ENCODE measurements at regions not wholly inside any gene's neighbourhood (a gene's known extent, or its start where the extent isn't known, plus 50 kb on each side); places are given as distances from the start of the nearest gene placed in this dataset.

- DNase-seq (no peak), ATAC-seq (ENCODE audit: low read depth) (no peak)
- intact Hi-C loops (cut with micrococcal nuclease), result no loop called here
- H3K4me1 ChIP-seq (ENCODE audit: control insufficient read depth in 2 of 2, insufficient read depth in 2 of 2, low read length in 2 of 2), result peaks cover 7 to 9% of the 10 kb centered on the region in 2 donors
- H3K4me2 ChIP-seq (replicated peaks; ENCODE audit: low read depth, low read length, poor library complexity, severe bottlenecking), result no peak overlapping the region
- H3K9ac ChIP-seq (ENCODE audit: low read length), result no peak overlapping the region
- peaks cover 0 to 4% (median 0%) of the 10 kb centered on the region in 3 donors for H3K9me3 ChIP-seq (ENCODE audit: control extremely low read depth in 1 of 3, control insufficient read depth in 2 of 3, insufficient read depth in 1 of 3, low read length in 2 of 3)
- H3K4me1 Mint-ChIP-seq, result peaks cover 13% of the 10 kb centered on the region
- H3K79me2 ChIP-seq (ENCODE audit: control insufficient read depth, insufficient read depth, low read length), result no peaks in the 10 kb centered on the region
- H3K36me3 ChIP-seq (replicated peaks in 1 of 2; ENCODE audit: control extremely low read depth in 1 of 2, control insufficient read depth in 1 of 2, extremely low read depth in 1 of 2, insufficient read depth in 2 of 2, low read length in 1 of 2), result no peaks in the 10 kb centered on the region
- no peaks in the 10 kb centered on the region for H3K27me3 ChIP-seq (replicated peaks in 1 of 4; ENCODE audit: control extremely low read depth in 1 of 4, control insufficient read depth in 3 of 4, insufficient read depth in 4 of 4, low read length in 3 of 4)
- H3K27me3 Mint-ChIP-seq, result no peaks in the 10 kb centered on the region
- CTCF ChIA-PET, result no interaction called here
- no peak overlapping the region for H2AFZ ChIP-seq (ENCODE audit: insufficient read depth, low read depth, low read length, poor library complexity, severe bottlenecking)
- H3K27ac Mint-ChIP-seq, result no peak overlapping the region
- H3K4me3 Mint-ChIP-seq, result no peak overlapping the region
- POLR2A ChIA-PET, result no interaction called here
- no peak overlapping the region for H3K4me3 ChIP-seq (ENCODE audit: control extremely low read depth in 1 of 5, extremely low read depth in 1 of 5, insufficient read depth in 1 of 5, low read depth in 2 of 5, low read length in 4 of 5)
- no peaks in the 10 kb centered on the region for H4K20me1 ChIP-seq (ENCODE audit: control insufficient read depth, insufficient read depth, low read length, poor library complexity, severe bottlenecking)
- H3K27ac ChIP-seq (ENCODE audit: low read length in 2 of 2), result no peak overlapping the region
- TF ChIP-seq EZH2 (IDR thresholded peaks at IDR 0.05; ENCODE audit: borderline replicate concordance, insufficient read depth, low read depth, low read length, poor library complexity, severe bottlenecking) (no peak), CTCF (IDR thresholded peaks at IDR 0.05) (no peak)
- WGBS (ENCODE audit: insufficient coverage), result 100% methylated on average over 3 of the region's 4 CpGs
- peaks cover 3% of the 10 kb centered on the region for H3K9me3 Mint-ChIP-seq (ENCODE audit: insufficient read depth)
Measured at GRCh38 chr13:50280441-50280937, 265.2 kb downstream of the KCNRG start.

GRCh38 chr13:50282016-50282415 lies 266.8 kb downstream of the KCNRG start:
- Mint-ChIP-seq H3K27me3 (no peaks in the 10 kb centered on the region), H3K4me1 (peaks cover 14% of the 10 kb centered on the region), H3K9me3 (ENCODE audit: insufficient read depth) (peaks cover 3% of the 10 kb centered on the region), H3K27ac (no peak overlapping the region), H3K4me3 (no peak overlapping the region)
- no peak overlapping the region for H3K4me2 ChIP-seq (replicated peaks; ENCODE audit: low read depth, low read length, poor library complexity, severe bottlenecking)
- H2AFZ ChIP-seq (ENCODE audit: insufficient read depth, low read depth, low read length, poor library complexity, severe bottlenecking), result no peak overlapping the region
- ATAC-seq (ENCODE audit: low read depth) (no peak), DNase-seq (no peak)
- intact Hi-C loops (cut with micrococcal nuclease), result no loop called here
- H3K9ac ChIP-seq (ENCODE audit: low read length), result no peak overlapping the region
- peaks cover 7 to 9% of the 10 kb centered on the region in 2 donors for H3K4me1 ChIP-seq (ENCODE audit: control insufficient read depth in 2 of 2, insufficient read depth in 2 of 2, low read length in 2 of 2)
- TF ChIP-seq CTCF (IDR thresholded peaks at IDR 0.05) (no peak), EZH2 (IDR thresholded peaks at IDR 0.05; ENCODE audit: borderline replicate concordance, insufficient read depth, low read depth, low read length, poor library complexity, severe bottlenecking) (no peak)
- no peaks in the 10 kb centered on the region for H4K20me1 ChIP-seq (ENCODE audit: control insufficient read depth, insufficient read depth, low read length, poor library complexity, severe bottlenecking)
- ChIA-PET POLR2A (no interaction called here), CTCF (no interaction called here)
- H3K27ac ChIP-seq (ENCODE audit: low read length in 2 of 2), result no peak overlapping the region
- no peaks in the 10 kb centered on the region for H3K36me3 ChIP-seq (replicated peaks in 1 of 2; ENCODE audit: control extremely low read depth in 1 of 2, control insufficient read depth in 1 of 2, extremely low read depth in 1 of 2, insufficient read depth in 2 of 2, low read length in 1 of 2)
- no peaks in the 10 kb centered on the region for H3K27me3 ChIP-seq (replicated peaks in 1 of 4; ENCODE audit: control extremely low read depth in 1 of 4, control insufficient read depth in 3 of 4, insufficient read depth in 4 of 4, low read length in 3 of 4)
- H3K4me3 ChIP-seq (ENCODE audit: control extremely low read depth in 1 of 5, extremely low read depth in 1 of 5, insufficient read depth in 1 of 5, low read depth in 2 of 5, low read length in 4 of 5), result no peak overlapping the region
- no peaks in the 10 kb centered on the region for H3K79me2 ChIP-seq (ENCODE audit: control insufficient read depth, insufficient read depth, low read length)
- H3K9me3 ChIP-seq (ENCODE audit: control extremely low read depth in 1 of 3, control insufficient read depth in 2 of 3, insufficient read depth in 1 of 3, low read length in 2 of 3), result peaks cover 0 to 4% (median 0%) of the 10 kb centered on the region in 3 donors
